HepG2 (cell line): ENCODE measurements at regions not wholly inside any gene's neighbourhood (a gene's known extent, or its start where the extent isn't known, plus 50 kb on each side); places are given as distances from the start of the nearest gene placed in this dataset.

Source experiments
- ATAC-seq: fragments of 200-7000 bp; cut with Tn5 transposase; 3 replicates; pipeline ENCODE4 v1.9.1; 2020; ENCODE audit warnings: mild to moderate bottlenecking, moderate library complexity
- BruUV-seq: library from RNA; stranded (reverse); fragments of 400-500 nt; replicated peaks from 2 replicates; lab custom pipeline; 2021; lab: Mats Ljungman, UMichigan
- CTCF ChIA-PET: fragments of 300-600 bp; formaldehyde crosslinking; extraction: SDS; loops from one replicate; lab custom pipeline; 2021; ENCODE audit warnings: low total read pairs, inconsistent platforms, low intra/inter-chr PET ratio; lab: Yijun Ruan, JAX
- POLR2A ChIA-PET: fragments of 350-600 bp; sonication (Branson Sonifier 250); formaldehyde crosslinking; loops from one replicate; lab custom pipeline; 2020; ENCODE audit warnings: antibody characterized with exemption, inconsistent platforms; lab: Yijun Ruan, JAX
- DNase-seq: peaks from one replicate; pipeline ENCODE4 v3.0.0-alpha.2; 2015; ENCODE audit warnings: low spot score
- FAIRE-seq: peaks from 3 replicates; lab custom pipeline; 2011; peaks lifted over from hg19 to GRCh38; lab: Jason Lieb, UNC
- H2AFZ ChIP-seq: one replicate; pipeline ENCODE4 v1.6.1; 2011; ENCODE audit warnings: low read length, inconsistent platforms
- H3K27ac ChIP-seq: fragments of 300-600 bp; 3 replicates; pipeline ENCODE4 v1.8.0; 2011; ENCODE audit warnings: mixed run types, mild to moderate bottlenecking, mixed read lengths, low read length, inconsistent platforms; ENCODE audit not compliant: insufficient read depth; ENCODE audit errors: extremely low read length
- H3K27me3 ChIP-seq, 2 experiments: fragments of 200-600 bp in 1 of 2; 2 replicates in 1 of 2; 3 replicates in 1 of 2; pipeline versions ENCODE4 v1.6.0 to v1.8.0; 2011; ENCODE audit warnings: low read length in 2 of 2, mild to moderate bottlenecking in 2 of 2, moderate library complexity in 2 of 2, inconsistent platforms in 1 of 2; ENCODE audit not compliant: insufficient read depth in 2 of 2, control insufficient read depth in 1 of 2
- H3K36me3 ChIP-seq, 2 experiments: fragments of 200-600 bp in 1 of 2; replicated peaks in 1 of 2; 2 replicates in 1 of 2; 3 replicates in 1 of 2; pipeline versions ENCODE4 v1.5.1 to v1.8.0; 2011; ENCODE audit warnings: low read length in 2 of 2, inconsistent platforms in 1 of 2; ENCODE audit not compliant: insufficient read depth in 2 of 2, control insufficient read depth in 1 of 2
- H3K4me1 ChIP-seq: 2 replicates; pipeline ENCODE4 v1.5.1; 2012; ENCODE audit warnings: low read length, inconsistent platforms; ENCODE audit not compliant: insufficient read depth
- H3K4me2 ChIP-seq: 2 replicates; pipeline ENCODE4 v1.6.0; 2011; ENCODE audit warnings: low read depth, low read length, inconsistent platforms
- H3K4me3 ChIP-seq, 3 experiments: fragments of 200-600 bp in 1 of 3; sonication (generic), shearing (Covaris generic) in 1 of 3; replicated peaks in 1 of 3; 2 replicates each; pipeline ENCODE4 v1.5.1; 2011 to 2016; ENCODE audit warnings: low read length in 3 of 3, inconsistent platforms in 2 of 3, low read depth in 2 of 3, mild to moderate bottlenecking in 2 of 3, control low read depth in 1 of 3, mixed read lengths in 1 of 3; ENCODE audit not compliant: insufficient read depth in 1 of 3
- H3K79me2 ChIP-seq: one replicate; pipeline ENCODE4 v1.6.1; 2011; ENCODE audit warnings: low read length, inconsistent platforms; ENCODE audit not compliant: insufficient read depth
- H3K9ac ChIP-seq: 2 replicates; pipeline ENCODE4 v1.6.0; 2011; ENCODE audit warnings: mild to moderate bottlenecking, low read depth, low read length, inconsistent platforms; ENCODE audit not compliant: insufficient read depth
- H3K9me3 ChIP-seq: 2 replicates; pipeline ENCODE4 v1.5.1; 2012; ENCODE audit warnings: mild to moderate bottlenecking, low read length
- H4K20me1 ChIP-seq: 2 replicates; pipeline ENCODE4 v1.6.0; 2011; ENCODE audit warnings: inconsistent platforms, mild to moderate bottlenecking, low read length, moderate library complexity; ENCODE audit not compliant: insufficient read depth
- ARID2 ChIP-seq: sonication (generic); formaldehyde crosslinking; IDR thresholded peaks from 2 replicates; pipeline ENCODE4 v1.8.1; 2022; ENCODE audit warnings: mild to moderate bottlenecking, missing genetic modification reagents, borderline replicate concordance
- HDAC2 ChIP-seq: sonication (generic); formaldehyde crosslinking; IDR thresholded peaks from 2 replicates; pipeline ENCODE4 v1.4.0; 2020; ENCODE audit warnings: missing genetic modification reagents
- HNF4A ChIP-seq: sonication (generic); formaldehyde crosslinking; IDR thresholded peaks from 2 replicates; pipeline ENCODE4 v1.4.0; 2020; ENCODE audit warnings: missing genetic modification reagents
- MAF1 ChIP-seq: sonication (generic); formaldehyde crosslinking; IDR thresholded peaks from 2 replicates; pipeline ENCODE4 v1.5.0; 2020; ENCODE audit warnings: missing genetic modification reagents, borderline replicate concordance
- MZF1 ChIP-seq: sonication (generic); formaldehyde crosslinking; IDR thresholded peaks from 2 replicates; pipeline ENCODE4 v1.8.1; 2023; ENCODE audit warnings: mild to moderate bottlenecking, missing genetic modification reagents, borderline replicate concordance
- NBN ChIP-seq: fragments of 450-650 bp; conservative IDR thresholded peaks from 2 replicates; pipeline ENCODE4 v1.6.1; 2017
- SP140L ChIP-seq: sonication (generic); formaldehyde crosslinking; IDR thresholded peaks from 2 replicates; pipeline ENCODE4 v1.4.0; 2020; ENCODE audit warnings: missing genetic modification reagents, borderline replicate concordance
- ZFP62 ChIP-seq: sonication (generic); formaldehyde crosslinking; IDR thresholded peaks from 2 replicates; pipeline ENCODE4 v1.4.0; 2020; ENCODE audit warnings: missing genetic modification reagents
- ZHX2 ChIP-seq, 2 experiments: sonication (generic) in 1 of 2; formaldehyde crosslinking in 1 of 2; IDR thresholded peaks; 2 replicates each; pipeline versions ENCODE4 v1.6.1 to v1.9.0; 2014 to 2022; ENCODE audit warnings: antibody characterized with exemption in 1 of 2, borderline replicate concordance in 1 of 2, inconsistent platforms in 1 of 2, low read depth in 1 of 2, missing genetic modification reagents in 1 of 2
- ZNF12 ChIP-seq: sonication (generic); formaldehyde crosslinking; IDR thresholded peaks from 2 replicates; pipeline ENCODE4 v1.5.0; 2020; ENCODE audit warnings: missing genetic modification reagents
- ZNF124 ChIP-seq: sonication (generic); formaldehyde crosslinking; IDR thresholded peaks from 2 replicates; pipeline ENCODE4 v1.4.0; 2020; ENCODE audit warnings: missing genetic modification reagents
- ZNF382 ChIP-seq: sonication (generic); formaldehyde crosslinking; IDR thresholded peaks from 2 replicates; pipeline ENCODE4 v1.5.0; 2020; ENCODE audit warnings: missing genetic modification reagents, mild to moderate bottlenecking, borderline replicate concordance
- ZNF777 ChIP-seq: sonication (generic); formaldehyde crosslinking; IDR thresholded peaks from 2 replicates; pipeline ENCODE4 v1.4.0; 2020; ENCODE audit warnings: missing genetic modification reagents
- ZNF816 ChIP-seq: sonication (generic); formaldehyde crosslinking; IDR thresholded peaks from 2 replicates; pipeline ENCODE4 v1.8.0; 2022; ENCODE audit warnings: missing genetic modification reagents, mild to moderate bottlenecking, borderline replicate concordance
- WGBS: methylation state at CpG from one replicate; pipeline ENCODE4 v1.1.6; 2017; ENCODE audit warnings: low lambda C conversion rate; 5-methylcytosine and 5-hydroxymethylcytosine counted together
- in situ Hi-C: cut with HindIII; loops from 2 replicates; pipeline ENCODE4 v1.10.0; 2017; ENCODE audit warnings: low pct_unique_long_range_greater_than_20kb; ENCODE audit not compliant: extremely low pct_ligation_motif_present
- intact Hi-C: fragments of 100-400 bp; cut with micrococcal nuclease; formaldehyde crosslinking; loops from one replicate; pipeline ENCODE4 v1.10.0; 2022; ENCODE audit not compliant: unreplicated experiment

GRCh38 chr19:30811397-30812098 is 439.4 kb downstream of the ZNF536 start:
- Histone ChIP-seq H3K4me2 (peak overlapping the region; percentile 45; the same call in 1 of the 2 replicates), H3K9me3 (peaks cover 49% of the 10 kb centered on the region), H3K79me2 (no peaks in the 10 kb centered on the region), H3K27ac (no peak overlapping the region), H3K9ac (no peak overlapping the region), H4K20me1 (no peaks in the 10 kb centered on the region), H3K36me3 (no peaks in the 10 kb centered on the region), H3K4me1 (peaks cover 35% of the 10 kb centered on the region), H3K4me3 (no peak overlapping the region), H2AFZ (no peak overlapping the region), H3K27me3 (no peaks in the 10 kb centered on the region)
- intact Hi-C loops (no loop called here), in situ Hi-C loops (no loop called here)
- CTCF ChIA-PET: no interaction called here
- 32% methylated on average over 10 of the region's 10 CpGs for WGBS
- POLR2A ChIA-PET: no interaction called here
- ATAC-seq (peak; percentile 60), FAIRE-seq (no peak), DNase-seq (no peak)
- TF ChIP-seq ZNF816 (CRISPR knock-in tag) (no peak), ARID2 (CRISPR knock-in tag) (no peak), ZNF12 (peak; percentile 97), HNF4A (CRISPR knock-in tag) (0 out of 2 replicates have a peak, but pooled peaks have one; percentile 8)
- no TSS peak for BruUV-seq

- Histone ChIP-seq H3K27ac (no peak overlapping the region), H4K20me1 (no peaks in the 10 kb centered on the region), H3K4me2 (no peak overlapping the region), H3K79me2 (no peaks in the 10 kb centered on the region), H2AFZ (no peak overlapping the region), H3K9me3 (peaks cover 47% of the 10 kb centered on the region), H3K27me3 (no peaks in the 10 kb centered on the region), H3K9ac (no peak overlapping the region), H3K4me3 (no peak overlapping the region), H3K36me3 (no peaks in the 10 kb centered on the region), H3K4me1 (peaks cover 32% of the 10 kb centered on the region)
- POLR2A ChIA-PET: no interaction called here
- ATAC-seq (no peak), FAIRE-seq (no peak), DNase-seq (no peak)
- CTCF ChIA-PET: no interaction called here
- intact Hi-C loops: no loop called here
- in situ Hi-C loops: no loop called here
- BruUV-seq: no TSS peak
- 8% methylated on average over 4 of the region's 4 CpGs for WGBS
- TF ChIP-seq MAF1 (CRISPR knock-in tag) (no peak), NBN (no peak), ZNF382 (CRISPR knock-in tag) (no peak), ZFP62 (CRISPR knock-in tag) (no peak), MZF1 (CRISPR knock-in tag) (no peak), ZNF124 (CRISPR knock-in tag) (no peak), HDAC2 (CRISPR knock-in tag) (no peak), ZHX2 (IDR thresholded peaks at IDR 0.05; ENCODE audit: low read depth) (no peak), ZHX2 (CRISPR knock-in tag; IDR thresholded peaks at IDR 0.05; ENCODE audit: borderline replicate concordance) (no peak), SP140L (CRISPR knock-in tag) (no peak), ZNF777 (CRISPR knock-in tag) (no peak)
Observed at GRCh38 chr19:30810726-30811125, 438.5 kb downstream of the ZNF536 start.
